ENCODE measurements at regions not wholly inside any gene's neighbourhood (a gene's known extent, or its start where the extent isn't known, plus 50 kb on each side); places are given as distances from the start of the nearest gene placed in this dataset.

DNA sequence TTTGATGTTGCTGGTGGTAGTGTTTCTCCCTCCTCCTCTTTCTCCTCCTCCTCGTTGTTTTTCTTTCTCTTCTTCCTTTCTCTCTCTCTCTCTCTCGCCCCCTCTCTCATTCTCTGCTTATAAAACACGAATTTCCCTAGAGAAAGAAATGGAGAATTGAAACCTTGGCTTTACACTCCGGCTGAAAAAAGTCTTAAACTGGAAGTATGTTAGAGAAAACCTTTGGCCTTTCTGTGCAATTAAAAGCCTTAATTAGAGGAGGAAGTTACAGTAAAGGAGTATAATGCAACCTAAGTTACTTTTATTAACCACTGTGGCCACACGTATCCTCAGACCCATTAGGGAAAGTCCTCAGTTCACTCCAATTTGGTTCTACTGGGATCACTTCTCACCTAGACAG is 501.7 kb upstream of the SORCS1 start:
- H3K36me3 ChIP-seq (ENCODE audit: control insufficient read depth, insufficient read depth, low read length): no peaks in the 10 kb centered on the region
- H3K4me3 ChIP-seq (ENCODE audit: low read depth in 2 of 2, low read length in 2 of 2): no peak overlapping the region
- ATAC-seq: no peak
- H3K4me1 ChIP-seq (ENCODE audit: control insufficient read depth, insufficient read depth, low read length): no peaks in the 10 kb centered on the region
- H3K9me3 ChIP-seq (ENCODE audit: control insufficient read depth, insufficient read depth, low read depth, low read length): no peaks in the 10 kb centered on the region
- intact Hi-C loops (cut with micrococcal nuclease; ENCODE audit: unreplicated experiment) (no loop called here), in situ Hi-C loops (cut with HindIII; ENCODE audit: low pct_unique_long_range_greater_than_20kb, low sequenced_read_pairs) (no loop called here)
- POLR2A ChIA-PET: no interaction called here
- DNase-seq (ENCODE audit: low read depth, low spot score): no peak
- no TSS peak for BruUV-seq (replicated peaks)
- TF ChIP-seq, protein P1, sequence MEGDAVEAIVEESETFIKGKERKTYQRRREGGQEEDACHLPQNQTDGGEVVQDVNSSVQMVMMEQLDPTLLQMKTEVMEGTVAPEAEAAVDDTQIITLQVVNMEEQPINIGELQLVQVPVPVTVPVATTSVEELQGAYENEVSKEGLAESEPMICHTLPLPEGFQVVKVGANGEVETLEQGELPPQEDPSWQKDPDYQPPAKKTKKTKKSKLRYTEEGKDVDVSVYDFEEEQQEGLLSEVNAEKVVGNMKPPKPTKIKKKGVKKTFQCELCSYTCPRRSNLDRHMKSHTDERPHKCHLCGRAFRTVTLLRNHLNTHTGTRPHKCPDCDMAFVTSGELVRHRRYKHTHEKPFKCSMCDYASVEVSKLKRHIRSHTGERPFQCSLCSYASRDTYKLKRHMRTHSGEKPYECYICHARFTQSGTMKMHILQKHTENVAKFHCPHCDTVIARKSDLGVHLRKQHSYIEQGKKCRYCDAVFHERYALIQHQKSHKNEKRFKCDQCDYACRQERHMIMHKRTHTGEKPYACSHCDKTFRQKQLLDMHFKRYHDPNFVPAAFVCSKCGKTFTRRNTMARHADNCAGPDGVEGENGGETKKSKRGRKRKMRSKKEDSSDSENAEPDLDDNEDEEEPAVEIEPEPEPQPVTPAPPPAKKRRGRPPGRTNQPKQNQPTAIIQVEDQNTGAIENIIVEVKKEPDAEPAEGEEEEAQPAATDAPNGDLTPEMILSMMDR (IDR thresholded peaks at IDR 0.05): no peak
- TF ChIP-seq SIN3A (IDR thresholded peaks at IDR 0.05; ENCODE audit: borderline replicate concordance, insufficient read depth, low read depth, low read length): no peak
- TF ChIP-seq, protein P2, sequence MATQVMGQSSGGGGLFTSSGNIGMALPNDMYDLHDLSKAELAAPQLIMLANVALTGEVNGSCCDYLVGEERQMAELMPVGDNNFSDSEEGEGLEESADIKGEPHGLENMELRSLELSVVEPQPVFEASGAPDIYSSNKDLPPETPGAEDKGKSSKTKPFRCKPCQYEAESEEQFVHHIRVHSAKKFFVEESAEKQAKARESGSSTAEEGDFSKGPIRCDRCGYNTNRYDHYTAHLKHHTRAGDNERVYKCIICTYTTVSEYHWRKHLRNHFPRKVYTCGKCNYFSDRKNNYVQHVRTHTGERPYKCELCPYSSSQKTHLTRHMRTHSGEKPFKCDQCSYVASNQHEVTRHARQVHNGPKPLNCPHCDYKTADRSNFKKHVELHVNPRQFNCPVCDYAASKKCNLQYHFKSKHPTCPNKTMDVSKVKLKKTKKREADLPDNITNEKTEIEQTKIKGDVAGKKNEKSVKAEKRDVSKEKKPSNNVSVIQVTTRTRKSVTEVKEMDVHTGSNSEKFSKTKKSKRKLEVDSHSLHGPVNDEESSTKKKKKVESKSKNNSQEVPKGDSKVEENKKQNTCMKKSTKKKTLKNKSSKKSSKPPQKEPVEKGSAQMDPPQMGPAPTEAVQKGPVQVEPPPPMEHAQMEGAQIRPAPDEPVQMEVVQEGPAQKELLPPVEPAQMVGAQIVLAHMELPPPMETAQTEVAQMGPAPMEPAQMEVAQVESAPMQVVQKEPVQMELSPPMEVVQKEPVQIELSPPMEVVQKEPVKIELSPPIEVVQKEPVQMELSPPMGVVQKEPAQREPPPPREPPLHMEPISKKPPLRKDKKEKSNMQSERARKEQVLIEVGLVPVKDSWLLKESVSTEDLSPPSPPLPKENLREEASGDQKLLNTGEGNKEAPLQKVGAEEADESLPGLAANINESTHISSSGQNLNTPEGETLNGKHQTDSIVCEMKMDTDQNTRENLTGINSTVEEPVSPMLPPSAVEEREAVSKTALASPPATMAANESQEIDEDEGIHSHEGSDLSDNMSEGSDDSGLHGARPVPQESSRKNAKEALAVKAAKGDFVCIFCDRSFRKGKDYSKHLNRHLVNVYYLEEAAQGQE (IDR thresholded peaks at IDR 0.05; ENCODE audit: insufficient read depth in 1 of 2, low read depth in 2 of 2, low read length in 1 of 2): no peak
- no peak for TF ChIP-seq TCF7L2 (IDR thresholded peaks at IDR 0.05; ENCODE audit: low read depth, low read length)
- TF ChIP-seq POLR2AphosphoS5 (IDR thresholded peaks at IDR 0.05; ENCODE audit: low read depth, low read length): no peak
- no peak overlapping the region for H3K27ac ChIP-seq (ENCODE audit: low read length)
- CTCF ChIA-PET: no interaction called here
- H3K27me3 ChIP-seq (ENCODE audit: control insufficient read depth, insufficient read depth, low read length): no peaks in the 10 kb centered on the region

DNA sequence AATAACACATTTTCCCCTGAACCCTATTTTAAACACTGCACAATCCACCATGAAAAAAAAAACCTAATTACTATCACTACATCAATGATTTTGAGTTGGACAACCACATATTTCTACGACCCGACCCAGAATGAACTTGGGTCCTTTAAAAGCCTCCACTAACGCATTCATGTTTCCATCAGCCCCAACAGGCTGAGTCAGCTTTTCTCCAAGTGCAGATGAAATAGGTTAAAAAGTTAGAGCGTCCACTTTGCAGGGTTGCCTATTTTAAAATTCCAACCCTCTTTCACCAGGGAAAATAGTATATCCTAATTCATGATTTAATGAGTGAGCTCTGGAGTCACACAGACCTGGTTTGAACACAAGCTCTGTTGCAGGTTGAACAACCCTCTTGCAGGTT is 501.0 kb upstream of the SORCS1 start:
- Histone ChIP-seq H3K27ac (ENCODE audit: low read length) (no peak overlapping the region), H3K9me3 (ENCODE audit: control insufficient read depth, insufficient read depth, low read depth, low read length) (no peaks in the 10 kb centered on the region), H3K4me1 (ENCODE audit: control insufficient read depth, insufficient read depth, low read length) (no peaks in the 10 kb centered on the region), H3K4me3 (ENCODE audit: low read depth in 2 of 2, low read length in 2 of 2) (no peak overlapping the region), H3K27me3 (ENCODE audit: control insufficient read depth, insufficient read depth, low read length) (no peaks in the 10 kb centered on the region), H3K36me3 (ENCODE audit: control insufficient read depth, insufficient read depth, low read length) (no peaks in the 10 kb centered on the region)
- ATAC-seq (no peak), DNase-seq (ENCODE audit: low read depth, low spot score) (no peak)
- no TSS peak for BruUV-seq (replicated peaks)
- CTCF ChIA-PET: no interaction called here
- POLR2A ChIA-PET: no interaction called here
- intact Hi-C loops (cut with micrococcal nuclease; ENCODE audit: unreplicated experiment) (no loop called here), in situ Hi-C loops (cut with HindIII; ENCODE audit: low pct_unique_long_range_greater_than_20kb, low sequenced_read_pairs) (no loop called here)
- TF ChIP-seq, protein P2 (IDR thresholded peaks at IDR 0.05; ENCODE audit: insufficient read depth in 1 of 2, low read depth in 2 of 2, low read length in 1 of 2): no peak
- no peak for TF ChIP-seq SIN3A (IDR thresholded peaks at IDR 0.05; ENCODE audit: borderline replicate concordance, insufficient read depth, low read depth, low read length)
- TF ChIP-seq POLR2AphosphoS5 (IDR thresholded peaks at IDR 0.05; ENCODE audit: low read depth, low read length): no peak
- TF ChIP-seq, protein P1 (IDR thresholded peaks at IDR 0.05): no peak
- TF ChIP-seq TCF7L2 (IDR thresholded peaks at IDR 0.05; ENCODE audit: low read depth, low read length): no peak

Data from Panc1 (cell line).